Calu3 (cell line): ENCODE measurements at regions not wholly inside any gene's neighbourhood (a gene's known extent, or its start where the extent isn't known, plus 50 kb on each side); places are given as distances from the start of the nearest gene placed in this dataset.

Experiments
- BruUV-seq: library from RNA; stranded (reverse); fragments of 400-500 nt; replicated peaks from 2 replicates; lab custom pipeline; 2021; lab: Mats Ljungman, UMichigan
- CTCF ChIA-PET: fragments of 300-600 bp; sonication (Branson Sonifier 250); formaldehyde crosslinking; loops from one replicate; lab custom pipeline; 2022; ENCODE audit warnings: antibody characterized with exemption; lab: Charles Lee
- DNase-seq: peaks from one replicate; pipeline ENCODE4 v3.0.0; 2022
- H3K27ac Mint-ChIP-seq: one replicate; pipeline ENCODE4 v1.8.0; 2022; ENCODE audit warnings: mixed read lengths; ENCODE audit not compliant: unreplicated experiment
- H3K27me3 Mint-ChIP-seq: one replicate; pipeline ENCODE4 v1.8.0; 2022; ENCODE audit warnings: mixed read lengths; ENCODE audit not compliant: unreplicated experiment
- H3K36me3 Mint-ChIP-seq: one replicate; pipeline ENCODE4 v1.8.0; 2022; ENCODE audit warnings: mild to moderate bottlenecking, moderate library complexity, mixed read lengths; ENCODE audit not compliant: insufficient read depth, unreplicated experiment
- H3K4me1 Mint-ChIP-seq: one replicate; pipeline ENCODE4 v1.8.0; 2022; ENCODE audit warnings: mild to moderate bottlenecking, low read depth, mixed read lengths; ENCODE audit not compliant: unreplicated experiment
- H3K4me3 Mint-ChIP-seq: one replicate; pipeline ENCODE4 v1.8.0; 2022; ENCODE audit warnings: mild to moderate bottlenecking, low read depth, moderate library complexity, mixed read lengths; ENCODE audit not compliant: unreplicated experiment
- H3K9me3 Mint-ChIP-seq: one replicate; pipeline ENCODE4 v1.8.0; 2022; ENCODE audit warnings: low read depth, mixed read lengths; ENCODE audit not compliant: unreplicated experiment
- intact Hi-C: fragments of 100-400 bp; cut with micrococcal nuclease; formaldehyde crosslinking; loops from one replicate; pipeline ENCODE4 v1.10.0; 2022; ENCODE audit not compliant: unreplicated experiment
- TF ChIP-seq, protein P1 (sequence below): fragments of 200-600 bp; IDR thresholded peaks from one replicate; pipeline ENCODE4 v1.8.0; 2022; ENCODE audit warnings: antibody characterized with exemption; ENCODE audit not compliant: unreplicated experiment

DNA sequence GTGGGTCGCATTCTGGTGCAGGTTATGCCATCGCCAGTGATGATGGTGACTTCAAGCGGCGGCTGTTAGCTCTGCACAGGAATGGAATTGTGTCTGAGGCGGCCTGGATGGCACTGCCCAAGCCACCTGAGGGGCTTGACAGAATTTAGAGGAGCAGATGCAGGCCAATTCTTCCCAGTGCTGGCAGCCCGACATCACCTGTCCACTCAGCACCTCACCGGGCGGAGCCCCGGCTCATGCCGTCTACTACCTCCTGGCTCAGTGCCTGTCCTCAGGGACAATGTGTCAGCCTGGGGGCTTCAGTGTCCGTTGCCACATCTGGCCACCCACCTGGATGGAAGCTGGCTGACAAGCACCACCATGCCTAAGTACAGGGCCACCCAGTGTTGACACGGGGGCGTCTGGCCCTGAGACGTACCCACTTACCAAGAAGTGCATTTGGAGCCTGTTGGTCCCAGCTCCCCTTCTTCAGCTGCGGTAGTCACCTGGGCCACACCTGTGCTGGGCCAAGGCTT is 420.5 kb upstream of the MKI67 start:
- BruUV-seq, result no TSS peak
- Mint-ChIP-seq H3K9me3 (no peaks in the 10 kb centered on the region), H3K27ac (no peak overlapping the region), H3K4me3 (no peak overlapping the region), H3K27me3 (no peaks in the 10 kb centered on the region), H3K36me3 (no peaks in the 10 kb centered on the region), H3K4me1 (no peaks in the 10 kb centered on the region)
- TF ChIP-seq, protein P1, sequence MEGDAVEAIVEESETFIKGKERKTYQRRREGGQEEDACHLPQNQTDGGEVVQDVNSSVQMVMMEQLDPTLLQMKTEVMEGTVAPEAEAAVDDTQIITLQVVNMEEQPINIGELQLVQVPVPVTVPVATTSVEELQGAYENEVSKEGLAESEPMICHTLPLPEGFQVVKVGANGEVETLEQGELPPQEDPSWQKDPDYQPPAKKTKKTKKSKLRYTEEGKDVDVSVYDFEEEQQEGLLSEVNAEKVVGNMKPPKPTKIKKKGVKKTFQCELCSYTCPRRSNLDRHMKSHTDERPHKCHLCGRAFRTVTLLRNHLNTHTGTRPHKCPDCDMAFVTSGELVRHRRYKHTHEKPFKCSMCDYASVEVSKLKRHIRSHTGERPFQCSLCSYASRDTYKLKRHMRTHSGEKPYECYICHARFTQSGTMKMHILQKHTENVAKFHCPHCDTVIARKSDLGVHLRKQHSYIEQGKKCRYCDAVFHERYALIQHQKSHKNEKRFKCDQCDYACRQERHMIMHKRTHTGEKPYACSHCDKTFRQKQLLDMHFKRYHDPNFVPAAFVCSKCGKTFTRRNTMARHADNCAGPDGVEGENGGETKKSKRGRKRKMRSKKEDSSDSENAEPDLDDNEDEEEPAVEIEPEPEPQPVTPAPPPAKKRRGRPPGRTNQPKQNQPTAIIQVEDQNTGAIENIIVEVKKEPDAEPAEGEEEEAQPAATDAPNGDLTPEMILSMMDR, result no peak
- CTCF ChIA-PET, result no interaction called here
- intact Hi-C loops, result no loop called here
- DNase-seq, result no peak

DNA sequence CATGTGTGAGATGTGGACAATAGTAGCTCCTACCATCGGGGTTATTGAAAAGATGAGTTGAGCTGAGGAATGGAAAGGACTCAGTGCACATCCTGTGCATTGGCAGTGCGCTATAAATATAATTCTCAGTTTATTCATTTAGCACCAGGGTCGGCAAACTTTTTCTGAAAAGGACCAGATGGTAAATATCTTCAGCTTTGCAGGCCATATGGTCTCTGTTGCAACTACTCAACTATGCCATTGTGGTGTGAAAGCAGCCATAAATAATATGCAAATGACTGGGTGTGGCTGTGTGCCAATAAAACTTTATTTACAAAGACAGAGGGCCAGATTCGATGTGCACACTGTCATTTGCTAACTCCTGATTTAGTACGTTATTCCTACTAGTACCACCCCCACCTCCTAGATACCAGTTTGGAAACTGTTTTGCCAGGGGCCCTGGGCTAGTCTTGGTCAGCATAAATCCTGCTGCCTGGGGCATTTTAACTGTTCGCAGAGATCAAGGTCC is 422.9 kb upstream of the MKI67 start:
- intact Hi-C loops, result no loop called here
- CTCF ChIA-PET, result no interaction called here
- no peak overlapping the region for H3K4me3 Mint-ChIP-seq
- no peak overlapping the region for H3K27ac Mint-ChIP-seq
- BruUV-seq, result no TSS peak
- TF ChIP-seq, protein P1, result no peak
- H3K36me3 Mint-ChIP-seq, result no peaks in the 10 kb centered on the region
- H3K27me3 Mint-ChIP-seq, result no peaks in the 10 kb centered on the region
- DNase-seq, result no peak
- no peaks in the 10 kb centered on the region for H3K9me3 Mint-ChIP-seq
- no peaks in the 10 kb centered on the region for H3K4me1 Mint-ChIP-seq

DNA sequence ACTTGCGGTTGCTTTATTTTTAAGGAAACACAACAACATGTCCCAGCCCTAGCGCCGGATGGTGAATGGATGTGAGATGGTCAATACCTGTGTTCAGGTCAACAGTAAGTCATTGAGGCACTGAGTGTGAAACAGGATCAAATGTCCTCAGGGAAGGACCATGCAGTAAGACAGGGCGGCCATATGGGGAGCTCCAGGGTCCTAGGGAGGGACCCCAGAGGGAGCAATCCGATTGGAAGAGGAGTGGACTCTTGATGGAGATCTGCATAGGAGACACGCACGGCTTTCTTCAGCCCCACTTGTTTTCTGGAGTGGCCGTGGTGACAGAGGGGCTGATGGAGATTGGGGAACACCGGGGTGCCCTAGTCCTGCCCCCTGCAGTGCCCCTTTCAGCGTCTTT is 423.8 kb upstream of the MKI67 start:
- no peaks in the 10 kb centered on the region for H3K9me3 Mint-ChIP-seq
- no peak for DNase-seq
- no peaks in the 10 kb centered on the region for H3K4me1 Mint-ChIP-seq
- no TSS peak for BruUV-seq
- H3K36me3 Mint-ChIP-seq, result no peaks in the 10 kb centered on the region
- H3K27me3 Mint-ChIP-seq, result no peaks in the 10 kb centered on the region
- H3K4me3 Mint-ChIP-seq, result no peak overlapping the region
- H3K27ac Mint-ChIP-seq, result no peak overlapping the region
- intact Hi-C loops, result no loop called here
- TF ChIP-seq, protein P1, result no peak
- CTCF ChIA-PET, result no interaction called here

DNA sequence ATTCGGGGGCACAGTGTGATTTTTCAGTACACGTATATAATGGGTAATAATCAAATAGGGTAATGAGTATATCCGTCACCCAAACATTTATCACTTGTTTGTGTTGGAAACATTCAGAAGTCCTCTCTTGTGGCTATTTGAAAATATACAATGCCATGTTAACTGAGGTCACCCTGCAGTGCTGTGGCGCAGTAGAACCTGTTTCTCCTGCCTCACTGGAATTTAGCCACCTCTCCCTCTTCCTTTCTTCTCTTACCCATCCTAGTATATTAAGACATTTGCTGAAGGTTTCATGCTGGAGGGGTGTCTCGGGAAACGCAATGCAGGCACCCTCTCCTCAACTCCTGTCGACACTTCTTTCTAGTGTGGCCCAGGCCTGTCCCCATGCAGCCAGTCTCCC is 425.3 kb upstream of the MKI67 start:
- DNase-seq, result no peak
- CTCF ChIA-PET, result no interaction called here
- TF ChIP-seq, protein P1, result no peak
- BruUV-seq, result no TSS peak
- H3K36me3 Mint-ChIP-seq, result no peaks in the 10 kb centered on the region
- intact Hi-C loops, result no loop called here
- no peaks in the 10 kb centered on the region for H3K4me1 Mint-ChIP-seq
- no peaks in the 10 kb centered on the region for H3K9me3 Mint-ChIP-seq
- H3K4me3 Mint-ChIP-seq, result no peak overlapping the region
- H3K27ac Mint-ChIP-seq, result no peak overlapping the region
- H3K27me3 Mint-ChIP-seq, result no peaks in the 10 kb centered on the region
